Caco-2 (cell line): ENCODE measurements at regions not wholly inside any gene's neighbourhood (a gene's known extent, or its start where the extent isn't known, plus 50 kb on each side); places are given as distances from the start of the nearest gene placed in this dataset.

Experiments used
- BruUV-seq: library from RNA; stranded (reverse); fragments of 400-500 nt; replicated peaks from 2 replicates; lab custom pipeline; 2021; lab: Mats Ljungman, UMichigan
- CTCF ChIA-PET: fragments of 300-600 bp; sonication (Branson Sonifier 250); formaldehyde crosslinking; loops from one replicate; lab custom pipeline; 2022; ENCODE audit warnings: antibody characterized with exemption; lab: Charles Lee
- POLR2A ChIA-PET: fragments of 300-600 bp; sonication (Branson Sonifier 250); formaldehyde crosslinking; loops from one replicate; lab custom pipeline; 2022; ENCODE audit warnings: antibody characterized with exemption; lab: Charles Lee
- DNase-seq, 2 experiments: peaks; one replicate each; pipeline versions ENCODE4 v3.0.0 to v3.0.0-alpha.2; 2020 to 2022
- H3K27me3 ChIP-seq: replicated peaks from 2 replicates; pipeline ENCODE4 v1.6.0; 2011; ENCODE audit warnings: low read length; ENCODE audit not compliant: control insufficient read depth, insufficient read depth
- H3K36me3 ChIP-seq: 2 replicates; pipeline ENCODE4 v1.5.1; 2011; ENCODE audit warnings: low read length; ENCODE audit not compliant: control insufficient read depth, insufficient read depth
- H3K4me1 ChIP-seq: fragments of 250-450 bp; sonication (Bioruptor Pico); 2 replicates; pipeline ENCODE4 v1.5.1; 2020; ENCODE audit warnings: mild to moderate bottlenecking
- H3K4me3 ChIP-seq: 2 replicates; pipeline ENCODE4 v1.5.1; 2011; ENCODE audit warnings: low read depth, mild to moderate bottlenecking, control low read depth, low read length
- H3K9me3 ChIP-seq: fragments of 250-450 bp; sonication (Bioruptor Pico); 2 replicates; pipeline ENCODE4 v1.5.1; 2020; ENCODE audit warnings: mild to moderate bottlenecking, moderate library complexity
- H3K27ac Mint-ChIP-seq: one replicate; pipeline ENCODE4 v1.8.0; 2022; ENCODE audit warnings: mixed read lengths; ENCODE audit not compliant: unreplicated experiment
- H3K27me3 Mint-ChIP-seq: one replicate; pipeline ENCODE4 v1.8.0; 2022; ENCODE audit warnings: mixed read lengths; ENCODE audit not compliant: insufficient read depth, unreplicated experiment
- H3K36me3 Mint-ChIP-seq: one replicate; pipeline ENCODE4 v1.8.0; 2022; ENCODE audit warnings: mild to moderate bottlenecking, mixed read lengths; ENCODE audit not compliant: insufficient read depth, unreplicated experiment
- H3K4me1 Mint-ChIP-seq: one replicate; pipeline ENCODE4 v1.8.0; 2022; ENCODE audit warnings: low read depth, mixed read lengths; ENCODE audit not compliant: unreplicated experiment
- H3K4me3 Mint-ChIP-seq: one replicate; pipeline ENCODE4 v1.8.0; 2022; ENCODE audit warnings: mild to moderate bottlenecking, moderate library complexity, mixed read lengths; ENCODE audit not compliant: unreplicated experiment
- H3K9me3 Mint-ChIP-seq: one replicate; pipeline ENCODE4 v1.8.0; 2022; ENCODE audit warnings: mixed read lengths; ENCODE audit not compliant: unreplicated experiment
- intact Hi-C: fragments of 100-400 bp; cut with micrococcal nuclease; formaldehyde crosslinking; loops from one replicate; pipeline ENCODE4 v1.10.0; 2022; ENCODE audit not compliant: unreplicated experiment
- TF ChIP-seq, protein P1 (sequence below), 2 experiments: fragments of 200-600 bp in 1 of 2; IDR thresholded peaks; 1 replicate in 1 of 2; 2 replicates in 1 of 2; pipeline versions ENCODE4 v1.5.1 to v1.8.0; 2011 to 2022; ENCODE audit warnings: antibody characterized with exemption in 1 of 2, control low read depth in 1 of 2, inconsistent platforms in 1 of 2, low read depth in 1 of 2, low read length in 1 of 2, mild to moderate bottlenecking in 1 of 2, moderate library complexity in 1 of 2; ENCODE audit not compliant: insufficient read depth in 1 of 2, severe bottlenecking in 1 of 2, unreplicated experiment in 1 of 2

DNA sequence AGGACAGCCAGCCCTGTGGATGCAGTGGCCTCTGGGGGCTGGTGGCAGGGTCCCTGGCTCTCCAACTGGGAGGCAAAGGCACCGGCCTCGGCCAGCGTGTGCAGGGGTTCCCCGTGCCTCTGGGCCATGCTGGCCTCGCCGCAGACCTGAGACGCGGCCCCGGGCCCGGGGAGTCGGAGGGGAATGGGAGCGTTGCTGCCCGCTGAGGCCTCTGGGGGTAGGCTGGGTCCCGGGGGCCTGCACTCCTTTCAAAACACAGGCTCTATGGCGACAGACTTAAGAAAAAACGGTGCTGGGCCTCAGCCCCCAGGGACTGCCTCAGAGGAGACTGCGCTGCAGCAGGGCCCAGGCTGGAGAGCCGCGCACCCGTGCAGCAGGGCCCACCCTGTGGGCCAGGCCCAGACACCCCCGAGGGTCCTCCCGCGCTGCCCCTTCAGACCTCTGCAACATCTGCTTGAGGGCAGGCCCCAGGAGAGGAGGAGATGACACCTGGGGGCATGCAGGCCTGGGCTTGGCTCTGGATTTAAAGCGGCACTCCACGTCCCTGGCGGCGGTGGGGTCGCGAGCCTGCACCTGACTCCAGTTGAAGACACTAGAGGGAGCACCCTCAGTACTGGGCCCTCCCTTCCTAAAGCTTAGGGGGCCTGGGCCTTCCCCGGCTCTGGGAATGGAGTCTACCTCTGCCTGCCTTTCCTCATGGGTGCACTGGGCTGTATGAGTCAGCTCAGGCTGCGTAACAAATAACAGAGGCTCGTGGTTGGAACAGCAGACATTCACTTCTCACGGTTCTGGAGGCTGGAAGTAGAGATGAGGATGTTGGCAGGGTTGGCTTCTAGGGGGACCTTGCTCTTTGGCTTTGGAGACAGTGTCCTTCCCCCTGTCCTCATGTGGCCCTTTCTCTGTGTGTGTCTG, 117.4 kb upstream of the RPS6KA2 start:
- H3K36me3 ChIP-seq: no peaks in the 10 kb centered on the region
- TF ChIP-seq, protein P1, sequence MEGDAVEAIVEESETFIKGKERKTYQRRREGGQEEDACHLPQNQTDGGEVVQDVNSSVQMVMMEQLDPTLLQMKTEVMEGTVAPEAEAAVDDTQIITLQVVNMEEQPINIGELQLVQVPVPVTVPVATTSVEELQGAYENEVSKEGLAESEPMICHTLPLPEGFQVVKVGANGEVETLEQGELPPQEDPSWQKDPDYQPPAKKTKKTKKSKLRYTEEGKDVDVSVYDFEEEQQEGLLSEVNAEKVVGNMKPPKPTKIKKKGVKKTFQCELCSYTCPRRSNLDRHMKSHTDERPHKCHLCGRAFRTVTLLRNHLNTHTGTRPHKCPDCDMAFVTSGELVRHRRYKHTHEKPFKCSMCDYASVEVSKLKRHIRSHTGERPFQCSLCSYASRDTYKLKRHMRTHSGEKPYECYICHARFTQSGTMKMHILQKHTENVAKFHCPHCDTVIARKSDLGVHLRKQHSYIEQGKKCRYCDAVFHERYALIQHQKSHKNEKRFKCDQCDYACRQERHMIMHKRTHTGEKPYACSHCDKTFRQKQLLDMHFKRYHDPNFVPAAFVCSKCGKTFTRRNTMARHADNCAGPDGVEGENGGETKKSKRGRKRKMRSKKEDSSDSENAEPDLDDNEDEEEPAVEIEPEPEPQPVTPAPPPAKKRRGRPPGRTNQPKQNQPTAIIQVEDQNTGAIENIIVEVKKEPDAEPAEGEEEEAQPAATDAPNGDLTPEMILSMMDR (IDR thresholded peaks at IDR 0.05; ENCODE audit: insufficient read depth in 1 of 2, low read depth in 1 of 2, low read length in 1 of 2, severe bottlenecking in 1 of 2, unreplicated experiment in 1 of 2): no peak
- ChIA-PET CTCF (interaction anchor here (0.5 kb wide), 1 partner anchor 1086 kb away, joined by 3 read pairs; no protein-coding TSS in a partner anchor), POLR2A (no interaction called here)
- no TSS peak for BruUV-seq
- no peak for DNase-seq
- no peaks in the 10 kb centered on the region for H3K27me3 Mint-ChIP-seq
- H3K9me3 Mint-ChIP-seq: no peaks in the 10 kb centered on the region
- intact Hi-C loops: loop anchor here (5.0 kb wide), 1 partner anchor 117 kb away; the partner anchor contains the start of gene RPS6KA2
- H3K36me3 Mint-ChIP-seq: no peaks in the 10 kb centered on the region
- H3K4me3 ChIP-seq: no peak overlapping the region
- no peaks in the 10 kb centered on the region for H3K4me1 ChIP-seq
- H3K27ac Mint-ChIP-seq: no peak overlapping the region
- H3K4me3 Mint-ChIP-seq: no peak overlapping the region
- no peaks in the 10 kb centered on the region for H3K27me3 ChIP-seq
- H3K4me1 Mint-ChIP-seq: no peaks in the 10 kb centered on the region
- H3K9me3 ChIP-seq: no peaks in the 10 kb centered on the region

DNA sequence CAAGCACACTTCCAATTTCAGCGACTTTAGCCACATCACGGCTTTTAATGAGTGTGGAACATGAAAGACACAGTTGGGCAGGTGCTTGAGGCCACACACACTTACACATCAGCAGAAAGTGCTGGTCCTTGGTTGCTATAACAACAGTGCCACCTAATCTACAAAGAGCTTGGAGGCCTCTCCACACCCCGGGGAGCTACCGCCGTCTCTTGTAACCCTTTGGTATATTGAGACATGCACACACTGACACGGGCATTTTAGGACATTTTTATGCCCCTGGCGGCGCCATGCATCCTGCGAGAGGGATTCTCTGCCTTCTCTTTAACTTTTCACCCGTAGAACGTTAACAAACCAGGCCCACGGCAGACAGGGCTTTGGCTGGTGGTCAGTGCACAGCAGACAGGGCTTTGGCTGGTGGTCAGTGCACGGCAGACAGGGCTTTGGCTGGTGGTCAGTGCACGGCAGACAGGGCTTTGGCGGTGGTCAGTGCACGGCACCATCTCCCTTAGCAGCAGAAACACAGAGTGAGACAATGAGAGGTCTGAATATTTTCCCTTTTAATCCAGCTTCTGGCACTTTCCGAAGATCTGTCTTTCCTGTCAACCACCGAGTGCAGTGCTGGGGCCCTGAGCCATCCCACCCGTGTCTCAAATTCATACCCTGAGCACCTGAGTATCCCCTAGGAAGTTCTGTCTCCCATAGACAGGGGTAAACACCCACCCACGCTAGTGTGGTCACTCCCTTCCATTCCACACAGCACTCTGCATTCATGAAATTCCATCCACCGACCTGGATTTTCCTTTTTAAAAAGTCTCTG, 116.6 kb upstream of the RPS6KA2 start:
- intact Hi-C loops: loop anchor here (5.0 kb wide), 1 partner anchor 116 kb away; the partner anchor contains the start of gene RPS6KA2
- Mint-ChIP-seq H3K27ac (no peak overlapping the region), H3K4me1 (no peaks in the 10 kb centered on the region), H3K9me3 (no peaks in the 10 kb centered on the region), H3K36me3 (no peaks in the 10 kb centered on the region), H3K4me3 (no peak overlapping the region), H3K27me3 (no peaks in the 10 kb centered on the region)
- Histone ChIP-seq H3K27me3 (no peaks in the 10 kb centered on the region), H3K36me3 (no peaks in the 10 kb centered on the region), H3K4me1 (no peaks in the 10 kb centered on the region), H3K9me3 (no peaks in the 10 kb centered on the region), H3K4me3 (no peak overlapping the region)
- no peak for DNase-seq
- no TSS peak for BruUV-seq
- POLR2A ChIA-PET: no interaction called here
- TF ChIP-seq, protein P1 (IDR thresholded peaks at IDR 0.05; ENCODE audit: insufficient read depth in 1 of 2, low read depth in 1 of 2, low read length in 1 of 2, severe bottlenecking in 1 of 2, unreplicated experiment in 1 of 2): no peak
- CTCF ChIA-PET: interaction anchor here (1.0 kb wide), 1 partner anchor 31 kb away, joined by 3 read pairs; no protein-coding TSS in a partner anchor

DNA sequence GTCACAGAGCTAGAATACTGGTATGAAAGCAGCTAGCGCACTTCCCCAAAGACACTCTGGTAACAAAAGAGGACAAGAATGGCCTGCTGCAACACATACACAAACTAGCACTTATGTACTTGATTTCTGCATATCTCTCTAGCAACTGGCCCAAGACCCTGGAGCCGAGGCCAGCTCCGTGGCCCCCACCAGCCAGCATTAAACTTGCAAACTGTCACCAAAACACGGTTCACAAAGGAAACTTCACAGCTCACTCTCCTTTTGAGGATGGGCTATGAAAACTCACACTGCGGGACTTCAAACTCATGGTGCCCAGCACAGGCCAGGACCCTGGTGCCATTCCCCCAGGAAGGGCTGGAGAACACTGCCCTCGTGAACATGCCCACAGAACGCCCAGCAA, 115.9 kb upstream of the RPS6KA2 start:
- TF ChIP-seq, protein P1 (IDR thresholded peaks at IDR 0.05; ENCODE audit: insufficient read depth in 1 of 2, low read depth in 1 of 2, low read length in 1 of 2, severe bottlenecking in 1 of 2, unreplicated experiment in 1 of 2): no peak
- Histone ChIP-seq H3K4me1 (no peaks in the 10 kb centered on the region), H3K27me3 (no peaks in the 10 kb centered on the region), H3K4me3 (no peak overlapping the region), H3K9me3 (no peaks in the 10 kb centered on the region), H3K36me3 (no peaks in the 10 kb centered on the region)
- DNase-seq: no peak
- POLR2A ChIA-PET: no interaction called here
- H3K36me3 Mint-ChIP-seq: no peaks in the 10 kb centered on the region
- H3K4me1 Mint-ChIP-seq: no peaks in the 10 kb centered on the region
- no TSS peak for BruUV-seq
- no peaks in the 10 kb centered on the region for H3K27me3 Mint-ChIP-seq
- no peak overlapping the region for H3K4me3 Mint-ChIP-seq
- intact Hi-C loops: loop anchor here (5.0 kb wide), 1 partner anchor 116 kb away; the partner anchor contains the start of gene RPS6KA2
- CTCF ChIA-PET: interaction anchor here (1.0 kb wide), 1 partner anchor 32 kb away, joined by 3 read pairs; no protein-coding TSS in a partner anchor
- no peaks in the 10 kb centered on the region for H3K9me3 Mint-ChIP-seq
- no peak overlapping the region for H3K27ac Mint-ChIP-seq
